SK-N-SH (cell line): ENCODE measurements at regions not wholly inside any gene's neighbourhood (a gene's known extent, or its start where the extent isn't known, plus 50 kb on each side); places are given as distances from the start of the nearest gene placed in this dataset.
"Not testable (repeated sequence)": the region's sequence is repeated elsewhere in the genome, so short reads cannot be mapped to it uniquely, and the experiment has no call there.

Experiments
- CTCF ChIA-PET: fragments of 300-600, 350-600 bp; formaldehyde crosslinking; extraction: SDS; loops from one replicate; lab custom pipeline; 2021; lab: Yijun Ruan, JAX
- POLR2A ChIA-PET: fragments of 350-600 bp; sonication (Branson Sonifier 250); formaldehyde crosslinking; extraction: SDS; loops from one replicate; lab custom pipeline; 2020; ENCODE audit warnings: antibody characterized with exemption, inconsistent platforms; lab: Yijun Ruan, JAX
- DNase-seq: peaks from one replicate; pipeline ENCODE4 v3.0.0; 2012
- H2AFZ ChIP-seq: fragments of 200-600 bp; sonication (generic); 2 replicates; pipeline ENCODE4 v1.8.1; 2016; ENCODE audit warnings: antibody characterized with exemption, mild to moderate bottlenecking, low read depth
- H3F3A ChIP-seq: fragments of 200-600 bp; sonication (generic); replicated peaks from 2 replicates; pipeline ENCODE3; 2016; ENCODE audit warnings: antibody characterized with exemption, mild to moderate bottlenecking; ENCODE audit not compliant: insufficient read depth
- H3K27ac ChIP-seq, 2 experiments: fragments of 200-500 bp in 1 of 2; fragments of 200-600 bp in 1 of 2; sonication (Bioruptor generic) in 1 of 2; sonication (generic), shearing (Covaris generic) in 1 of 2; 2 replicates each; pipeline versions ENCODE4 v1.5.1 to v1.6.1; 2014 to 2016; ENCODE audit warnings: low read depth in 2 of 2, inconsistent platforms in 1 of 2, low read length in 1 of 2, mild to moderate bottlenecking in 1 of 2, mixed read lengths in 1 of 2
- H3K27me3 ChIP-seq: fragments of 200-600 bp; sonication (generic), shearing (Covaris generic); 2 replicates; pipeline ENCODE4 v1.6.1; 2016; ENCODE audit warnings: mixed run types; ENCODE audit not compliant: insufficient read depth
- H3K36me3 ChIP-seq, 2 experiments: fragments of 200-500 bp in 1 of 2; fragments of 200-600 bp in 1 of 2; sonication (Bioruptor generic) in 1 of 2; sonication (generic) in 1 of 2; replicated peaks in 1 of 2; 2 replicates each; pipeline versions ENCODE3 to v1.5.1; 2014 to 2016; ENCODE audit warnings: low read length in 1 of 2, mild to moderate bottlenecking in 1 of 2; ENCODE audit not compliant: insufficient read depth in 2 of 2, control insufficient read depth in 1 of 2
- H3K4me1 ChIP-seq, 2 experiments: fragments of 200-500 bp in 1 of 2; fragments of 200-600 bp in 1 of 2; sonication (Bioruptor generic) in 1 of 2; sonication (generic), shearing (Covaris generic) in 1 of 2; 2 replicates each; pipeline versions ENCODE4 v1.5.1 to v1.6.1; 2014 to 2016; ENCODE audit warnings: low read depth in 1 of 2, low read length in 1 of 2, mixed run types in 1 of 2; ENCODE audit not compliant: insufficient read depth in 2 of 2, control insufficient read depth in 1 of 2
- H3K4me2 ChIP-seq: fragments of 200-600 bp; sonication (generic), shearing (Covaris generic); 2 replicates; pipeline ENCODE4 v1.6.1; 2017; ENCODE audit warnings: mixed run types
- H3K4me3 ChIP-seq, 2 experiments: fragments of 200-500 bp in 1 of 2; fragments of 200-600 bp in 1 of 2; sonication (Bioruptor generic) in 1 of 2; sonication (generic), shearing (Covaris generic) in 1 of 2; 2 replicates each; pipeline versions ENCODE4 v1.5.1 to v1.8.1; 2014 to 2016; ENCODE audit warnings: low read depth in 2 of 2, inconsistent platforms in 1 of 2, low read length in 1 of 2, mild to moderate bottlenecking in 1 of 2, mixed read lengths in 1 of 2, moderate library complexity in 1 of 2
- H3K79me2 ChIP-seq: fragments of 200-600 bp; sonication (generic); 2 replicates; pipeline ENCODE4 v1.8.1; 2017; ENCODE audit warnings: mild to moderate bottlenecking; ENCODE audit not compliant: insufficient read depth
- H3K9ac ChIP-seq: fragments of 200-600 bp; sonication (generic); 2 replicates; pipeline ENCODE4 v1.6.1; 2017; ENCODE audit warnings: mixed run types
- H3K9me2 ChIP-seq: fragments of 200-600 bp; sonication (generic); 2 replicates; pipeline ENCODE4 v1.6.1; 2017; ENCODE audit warnings: mixed run types
- H3K9me3 ChIP-seq: fragments of 200-600 bp; sonication (generic); 2 replicates; pipeline ENCODE4 v1.6.1; 2017; ENCODE audit warnings: mixed run types, mild to moderate bottlenecking, moderate library complexity
- H4K20me1 ChIP-seq: fragments of 200-600 bp; sonication (generic); 2 replicates; pipeline ENCODE4 v1.6.1; 2017; ENCODE audit warnings: mild to moderate bottlenecking, mixed run types; ENCODE audit not compliant: insufficient read depth
- CHD2 ChIP-seq: fragments of 150-350 bp; IDR thresholded peaks from 2 replicates; pipeline ENCODE4 v1.6.1; 2018; ENCODE audit warnings: low read length; ENCODE audit not compliant: partially characterized antibody
- EZH2phosphoT487 ChIP-seq: fragments of 200-600 bp; sonication (generic); IDR thresholded peaks from 2 replicates; pipeline ENCODE4 v1.6.1; 2017; ENCODE audit warnings: low read depth, mixed run types, mild to moderate bottlenecking, antibody characterized with exemption, moderate library complexity, borderline replicate concordance
- FOXJ3 ChIP-seq: sonication (generic); formaldehyde crosslinking; IDR thresholded peaks from 2 replicates; pipeline ENCODE4 v1.5.1; 2020; ENCODE audit warnings: mild to moderate bottlenecking, missing genetic modification reagents
- GABPA ChIP-seq: IDR thresholded peaks from 2 replicates; pipeline ENCODE4 v1.4.0; 2012; ENCODE audit warnings: low read depth, mild to moderate bottlenecking
- MXI1 ChIP-seq: IDR thresholded peaks from 2 replicates; pipeline ENCODE4 v1.6.1; 2012; ENCODE audit warnings: mild to moderate bottlenecking, low read depth, low read length, improper control_type of control experiment
- NRF1 ChIP-seq: IDR thresholded peaks from 2 replicates; pipeline ENCODE4 v1.6.1; 2012; ENCODE audit warnings: low read depth, mild to moderate bottlenecking, low read length
- RAD21 ChIP-seq: IDR thresholded peaks from 2 replicates; pipeline ENCODE4 v1.6.1; 2012; ENCODE audit warnings: mild to moderate bottlenecking, low read length
- RCOR1 ChIP-seq: fragments of 150-350 bp; IDR thresholded peaks from 2 replicates; pipeline ENCODE4 v1.6.1; 2017; ENCODE audit warnings: antibody characterized with exemption, low read length
- REST ChIP-seq: IDR thresholded peaks from 2 replicates; pipeline ENCODE4 v1.6.1; 2012; ENCODE audit warnings: mild to moderate bottlenecking, low read depth, low read length, moderate library complexity
- RFX5 ChIP-seq: IDR thresholded peaks from 2 replicates; pipeline ENCODE4 v1.6.1; 2012; ENCODE audit warnings: mild to moderate bottlenecking, improper control_type of control experiment, low read length
- ZBTB33 ChIP-seq: IDR thresholded peaks from 2 replicates; pipeline ENCODE4 v1.4.0; 2012; ENCODE audit warnings: low read depth, borderline replicate concordance
- WGBS: methylation state at CpG from one replicate; pipeline ENCODE4 v1.1.6; 2017; ENCODE audit warnings: low lambda C conversion rate; 5-methylcytosine and 5-hydroxymethylcytosine counted together

GRCh38 chr14:83975841-83976770, 1553.8 kb upstream of the FLRT2 start (continued):
- TF ChIP-seq ZBTB33 (no peak), EZH2phosphoT487 (no peak)

- H3K27me3 ChIP-seq, result no peaks in the 10 kb centered on the region
- ChIA-PET CTCF (no interaction called here), POLR2A (no interaction called here)
- H3K9me3 ChIP-seq, result no peaks in the 10 kb centered on the region
- TF ChIP-seq CHD2 (no peak), REST (no peak), EZH2phosphoT487 (no peak), FOXJ3 (CRISPR knock-in tag) (no peak), RCOR1 (no peak), GABPA (no peak), NRF1 (no peak), RFX5 (no peak), RAD21 (no peak), MXI1 (no peak)
- H3K4me3 ChIP-seq, result no peak overlapping the region
- no peaks in the 10 kb centered on the region for H3K36me3 ChIP-seq
- DNase-seq, result no peak
- H3K27ac ChIP-seq, result no peak overlapping the region
- H3K79me2 ChIP-seq, result no peaks in the 10 kb centered on the region
- no peak overlapping the region for H3K4me2 ChIP-seq
- 24% methylated on average over 5 of the region's 5 CpGs for WGBS
- H3F3A ChIP-seq, result no peaks in the 10 kb centered on the region
- H2AFZ ChIP-seq, result no peak overlapping the region
- no peaks in the 10 kb centered on the region for H3K9me2 ChIP-seq
- no peaks in the 10 kb centered on the region for H4K20me1 ChIP-seq
- H3K9ac ChIP-seq, result no peak overlapping the region
- H3K4me1 ChIP-seq, result no peaks in the 10 kb centered on the region; a peak in 1 of 4 replicates
Measured at GRCh38 chr14:83977583-83977982, 1552.4 kb upstream of the FLRT2 start.

- DNase-seq, H2AFZ ChIP-seq, H3F3A ChIP-seq: not testable (repeated sequence)
Measured at GRCh38 chr14:83981676-83982258, 1548.2 kb upstream of the FLRT2 start.

More at GRCh38 chr14:83981676-83982258, 1548.2 kb upstream of the FLRT2 start:
- H4K20me1 ChIP-seq, H3K9me2 ChIP-seq, H3K79me2 ChIP-seq, H3K9ac ChIP-seq, CTCF ChIA-PET, H3K27ac ChIP-seq, H3K36me3 ChIP-seq, H3K27me3 ChIP-seq, H3K9me3 ChIP-seq, H3K4me3 ChIP-seq, POLR2A ChIA-PET, H3K4me1 ChIP-seq, H3K4me2 ChIP-seq: not testable (repeated sequence)
- 4% methylated on average over 3 of the region's 3 CpGs for WGBS
